ENCODE measurements at regions not wholly inside any gene's neighbourhood (a gene's known extent, or its start where the extent isn't known, plus 50 kb on each side); places are given as distances from the start of the nearest gene placed in this dataset.

- no peak overlapping the region for H3K9ac ChIP-seq (ENCODE audit: insufficient read depth, low read length)
- TF ChIP-seq EZH2 (IDR thresholded peaks at IDR 0.05; ENCODE audit: low read length, missing control alignments) (no peak), CTCF (conservative IDR thresholded peaks at IDR 0.05 in 1 of 2, IDR thresholded peaks at IDR 0.05 in 1 of 2; ENCODE audit: low read depth in 1 of 2, low read length in 2 of 2) (no peak)
- H3K9me3 ChIP-seq (ENCODE audit: control insufficient read depth, insufficient read depth, low read depth, low read length), result no peaks in the 10 kb centered on the region
- no peak for DNase-seq (ENCODE audit: low read depth in 2 of 2)
- no peaks in the 10 kb centered on the region for H3K36me3 ChIP-seq (ENCODE audit: control insufficient read depth, insufficient read depth, low read length)
- no peaks in the 10 kb centered on the region for H4K20me1 ChIP-seq (ENCODE audit: control insufficient read depth, extremely low read depth, insufficient read depth, low read length)
- no peaks in the 10 kb centered on the region for H3K79me2 ChIP-seq (ENCODE audit: control insufficient read depth, insufficient read depth, low read length)
- H3K27ac ChIP-seq (ENCODE audit: insufficient read depth, low read length), result no peak overlapping the region
- H3K4me1 ChIP-seq (ENCODE audit: control insufficient read depth, extremely low read depth, insufficient read depth, low read length), result peaks cover 4% of the 10 kb centered on the region
- no peaks in the 10 kb centered on the region for H3K27me3 ChIP-seq (ENCODE audit: control insufficient read depth, insufficient read depth, low read length)
- H3K4me3 ChIP-seq (replicated peaks in 1 of 4; ENCODE audit: control extremely low read depth in 1 of 4, insufficient read depth in 1 of 4, low read depth in 3 of 4, low read length in 4 of 4), result no peak overlapping the region
- no peak overlapping the region for H2AFZ ChIP-seq (ENCODE audit: low read length)
- no peak overlapping the region for H3K4me2 ChIP-seq (ENCODE audit: extremely low read depth, insufficient read depth, low read length)
Measured at GRCh38 chr10:88091490-88092061, 228.2 kb downstream of the PTEN start.

GRCh38 chr10:88092265-88092664 is 228.8 kb downstream of the PTEN start:
- Histone ChIP-seq H3K4me2 (ENCODE audit: extremely low read depth, insufficient read depth, low read length) (no peak overlapping the region), H3K27me3 (ENCODE audit: control insufficient read depth, insufficient read depth, low read length) (no peaks in the 10 kb centered on the region), H3K9me3 (ENCODE audit: control insufficient read depth, insufficient read depth, low read depth, low read length) (no peaks in the 10 kb centered on the region), H3K79me2 (ENCODE audit: control insufficient read depth, insufficient read depth, low read length) (no peaks in the 10 kb centered on the region), H3K27ac (ENCODE audit: insufficient read depth, low read length) (no peak overlapping the region), H3K9ac (ENCODE audit: insufficient read depth, low read length) (no peak overlapping the region), H2AFZ (ENCODE audit: low read length) (no peak overlapping the region), H3K4me1 (ENCODE audit: control insufficient read depth, extremely low read depth, insufficient read depth, low read length) (peaks cover 4% of the 10 kb centered on the region), H3K4me3 (replicated peaks in 1 of 4; ENCODE audit: control extremely low read depth in 1 of 4, insufficient read depth in 1 of 4, low read depth in 3 of 4, low read length in 4 of 4) (no peak overlapping the region), H3K36me3 (ENCODE audit: control insufficient read depth, insufficient read depth, low read length) (no peaks in the 10 kb centered on the region), H4K20me1 (ENCODE audit: control insufficient read depth, extremely low read depth, insufficient read depth, low read length) (no peaks in the 10 kb centered on the region)
- DNase-seq (ENCODE audit: low read depth in 2 of 2), result no peak
- TF ChIP-seq CTCF (conservative IDR thresholded peaks at IDR 0.05 in 1 of 2, IDR thresholded peaks at IDR 0.05 in 1 of 2; ENCODE audit: low read depth in 1 of 2, low read length in 2 of 2) (no peak), EZH2 (IDR thresholded peaks at IDR 0.05; ENCODE audit: low read length, missing control alignments) (no peak)

GRCh38 chr10:88092973-88093372 is 229.5 kb downstream of the PTEN start:
- Histone ChIP-seq H3K27me3 (ENCODE audit: control insufficient read depth, insufficient read depth, low read length) (no peaks in the 10 kb centered on the region), H3K9ac (ENCODE audit: insufficient read depth, low read length) (no peak overlapping the region), H3K4me3 (replicated peaks in 1 of 4; ENCODE audit: control extremely low read depth in 1 of 4, insufficient read depth in 1 of 4, low read depth in 3 of 4, low read length in 4 of 4) (no peak overlapping the region), H3K4me2 (ENCODE audit: extremely low read depth, insufficient read depth, low read length) (no peak overlapping the region), H3K79me2 (ENCODE audit: control insufficient read depth, insufficient read depth, low read length) (no peaks in the 10 kb centered on the region), H3K4me1 (ENCODE audit: control insufficient read depth, extremely low read depth, insufficient read depth, low read length) (peaks cover 4% of the 10 kb centered on the region), H3K27ac (ENCODE audit: insufficient read depth, low read length) (no peak overlapping the region), H4K20me1 (ENCODE audit: control insufficient read depth, extremely low read depth, insufficient read depth, low read length) (no peaks in the 10 kb centered on the region), H3K9me3 (ENCODE audit: control insufficient read depth, insufficient read depth, low read depth, low read length) (no peaks in the 10 kb centered on the region), H3K36me3 (ENCODE audit: control insufficient read depth, insufficient read depth, low read length) (no peaks in the 10 kb centered on the region), H2AFZ (ENCODE audit: low read length) (no peak overlapping the region)
- no peak for DNase-seq (ENCODE audit: low read depth in 2 of 2)
- no peak for TF ChIP-seq CTCF (conservative IDR thresholded peaks at IDR 0.05 in 1 of 2, IDR thresholded peaks at IDR 0.05 in 1 of 2; ENCODE audit: low read depth in 1 of 2, low read length in 2 of 2)
